GM18867 (cell line): ENCODE measurements at regions not wholly inside any gene's neighbourhood (a gene's known extent, or its start where the extent isn't known, plus 50 kb on each side); places are given as distances from the start of the nearest gene placed in this dataset.
A peak's percentile ranks its signal among the peaks of the same experiment; 100 is the strongest.
"Not testable (repeated sequence)": the region's sequence is repeated elsewhere in the genome, so short reads cannot be mapped to it uniquely, and the experiment has no call there.

Experiments
- ATAC-seq: cut with Tn5 transposase; IDR thresholded peaks from one replicate; pipeline ENCODE4 v1.9.1; 2021; ENCODE audit warnings: mild to moderate bottlenecking, moderate library complexity; ENCODE audit not compliant: unreplicated experiment

GRCh38 chr4:141340458-141340857 is 119.8 kb downstream of the ZNF330 start:
- ATAC-seq = no peak

- ATAC-seq = peak; percentile 58
Observed at GRCh38 chr4:141346144-141346543, 125.4 kb downstream of the ZNF330 start.

- ATAC-seq = no peak
Observed at GRCh38 chr4:141347684-141348083, 127.0 kb downstream of the ZNF330 start.

GRCh38 chr4:141348125-141348524 is 127.4 kb downstream of the ZNF330 start:
- peak; percentile 42 for ATAC-seq

GRCh38 chr4:141348573-141348972 is 127.9 kb downstream of the ZNF330 start:
- peak; percentile 43 for ATAC-seq

- ATAC-seq = no peak
Observed at GRCh38 chr4:141349236-141349635, 128.5 kb downstream of the ZNF330 start.

GRCh38 chr4:141350122-141350905 is 129.6 kb downstream of the ZNF330 start:
- ATAC-seq = no peak

- no peak for ATAC-seq
Observed at GRCh38 chr4:141352331-141352730, 131.6 kb downstream of the ZNF330 start.

GRCh38 chr4:141352909-141353525 is 132.3 kb downstream of the ZNF330 start:
- ATAC-seq = no peak

- no peak for ATAC-seq
Observed at GRCh38 chr4:141356321-141356962, 135.7 kb downstream of the ZNF330 start.

GRCh38 chr4:141356963-141357335 is 136.3 kb downstream of the ZNF330 start:
- no peak for ATAC-seq

GRCh38 chr4:141368241-141368640 is 147.5 kb downstream of the ZNF330 start:
- ATAC-seq = not testable (repeated sequence)

- no peak for ATAC-seq
Observed at GRCh38 chr4:141371206-141371605, 150.5 kb downstream of the ZNF330 start.

- ATAC-seq = no peak
Observed at GRCh38 chr4:141375855-141376254, 155.2 kb downstream of the ZNF330 start.

- ATAC-seq = peak; percentile 98
Observed at GRCh38 chr4:141376769-141377168, 156.1 kb downstream of the ZNF330 start.

GRCh38 chr4:141387299-141387698 is 166.6 kb downstream of the ZNF330 start:
- no peak for ATAC-seq

GRCh38 chr4:141388481-141388880 is 167.8 kb downstream of the ZNF330 start:
- ATAC-seq = no peak

- no peak for ATAC-seq
Observed at GRCh38 chr4:141389649-141390048, 169.0 kb downstream of the ZNF330 start.

GRCh38 chr4:141390571-141390970 is 169.9 kb downstream of the ZNF330 start:
- ATAC-seq = no peak

- no peak for ATAC-seq
Observed at GRCh38 chr4:141391293-141391692, 170.6 kb downstream of the ZNF330 start.

GRCh38 chr4:141391771-141392170 is 171.1 kb downstream of the ZNF330 start:
- no peak for ATAC-seq

GRCh38 chr4:141395246-141395830 is 174.6 kb downstream of the ZNF330 start:
- ATAC-seq = no peak
